ENCODE measurements at regions not wholly inside any gene's neighbourhood (a gene's known extent, or its start where the extent isn't known, plus 50 kb on each side); places are given as distances from the start of the nearest gene placed in this dataset.

DNA sequence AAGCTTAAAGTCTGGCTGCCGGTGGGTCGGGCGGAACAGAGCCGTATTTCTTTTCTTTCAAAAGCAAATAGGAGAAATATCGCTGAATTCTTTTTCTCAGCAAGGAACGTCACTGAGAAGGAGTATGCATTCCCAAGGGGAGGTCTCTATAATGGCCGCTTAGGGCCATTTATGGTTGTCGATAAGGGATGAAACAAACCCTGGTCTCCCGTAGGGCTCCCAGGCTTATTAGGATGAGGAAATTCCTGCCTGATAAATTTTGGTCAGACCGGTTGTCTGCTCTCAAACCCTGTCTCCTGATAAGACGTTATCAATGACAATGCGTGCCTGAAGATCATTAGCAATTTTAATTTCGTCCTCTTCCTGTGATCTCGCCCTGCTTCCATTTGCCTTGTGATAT lies 227.7 kb upstream of the ZEB2 start (continued):
- no peak for TF ChIP-seq ZNF462 (CRISPR knock-in tag; IDR thresholded peaks at IDR 0.05)

DNA sequence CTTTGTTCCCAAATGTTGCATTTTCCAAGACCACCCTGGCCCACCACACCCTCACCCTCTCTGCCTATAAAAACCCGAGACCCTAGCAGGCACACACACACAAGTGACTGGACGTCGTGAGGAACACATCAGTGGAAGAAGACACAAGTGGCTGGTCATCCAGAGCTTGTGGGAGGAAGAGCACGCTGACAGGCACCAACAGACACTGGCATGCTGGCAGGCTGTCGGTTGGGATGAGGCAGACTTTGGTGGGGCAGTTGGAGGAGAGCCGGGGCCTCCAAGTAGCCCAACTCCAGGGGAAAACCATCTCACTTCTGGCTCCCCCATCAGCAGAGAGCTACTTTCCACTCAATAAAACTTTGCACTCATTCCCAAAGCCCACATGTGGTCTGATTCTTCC lies 225.5 kb upstream of the ZEB2 start:
- Mint-ChIP-seq H3K36me3 (ENCODE audit: low read depth) (peaks cover 39% of the 10 kb centered on the region), H3K27ac (no peak overlapping the region), H3K9me3 (peaks cover 53% of the 10 kb centered on the region), H3K4me1 (no peaks in the 10 kb centered on the region; the same call in 2 of the 3 replicates), H3K4me3 (no peak overlapping the region), H3K27me3 (ENCODE audit: insufficient read depth, low read depth, poor library complexity) (no peaks in the 10 kb centered on the region)
- no peaks in the 10 kb centered on the region for H3K79me2 ChIP-seq (replicated peaks; ENCODE audit: insufficient read depth)
- H3K4me2 ChIP-seq: no peak overlapping the region
- no peaks in the 10 kb centered on the region for H3K27me3 ChIP-seq (ENCODE audit: insufficient read depth)
- no peak overlapping the region for H3K4me3 ChIP-seq
- H3K4me1 ChIP-seq (ENCODE audit: insufficient read depth): no peaks in the 10 kb centered on the region
- DNase-seq (ENCODE audit: low spot score) (no peak), ATAC-seq (no peak)
- H3F3A ChIP-seq (replicated peaks; ENCODE audit: low read depth): no peaks in the 10 kb centered on the region
- H3K36me3 ChIP-seq (ENCODE audit: insufficient read depth): peaks cover 11% of the 10 kb centered on the region
- H3K27ac ChIP-seq (ENCODE audit: low read depth): no peak overlapping the region
- 0 out of 2 replicates have a peak, but pooled peaks cover 3% of the 10 kb centered on the region for H3K9me2 ChIP-seq (ENCODE audit: insufficient read depth)
- no peaks in the 10 kb centered on the region for H4K20me1 ChIP-seq (replicated peaks; ENCODE audit: insufficient read depth)
- no peak overlapping the region for H2AFZ ChIP-seq
- TF ChIP-seq ZNF114 (CRISPR knock-in tag; IDR thresholded peaks at IDR 0.05): no peak
- TF ChIP-seq, protein P1, sequence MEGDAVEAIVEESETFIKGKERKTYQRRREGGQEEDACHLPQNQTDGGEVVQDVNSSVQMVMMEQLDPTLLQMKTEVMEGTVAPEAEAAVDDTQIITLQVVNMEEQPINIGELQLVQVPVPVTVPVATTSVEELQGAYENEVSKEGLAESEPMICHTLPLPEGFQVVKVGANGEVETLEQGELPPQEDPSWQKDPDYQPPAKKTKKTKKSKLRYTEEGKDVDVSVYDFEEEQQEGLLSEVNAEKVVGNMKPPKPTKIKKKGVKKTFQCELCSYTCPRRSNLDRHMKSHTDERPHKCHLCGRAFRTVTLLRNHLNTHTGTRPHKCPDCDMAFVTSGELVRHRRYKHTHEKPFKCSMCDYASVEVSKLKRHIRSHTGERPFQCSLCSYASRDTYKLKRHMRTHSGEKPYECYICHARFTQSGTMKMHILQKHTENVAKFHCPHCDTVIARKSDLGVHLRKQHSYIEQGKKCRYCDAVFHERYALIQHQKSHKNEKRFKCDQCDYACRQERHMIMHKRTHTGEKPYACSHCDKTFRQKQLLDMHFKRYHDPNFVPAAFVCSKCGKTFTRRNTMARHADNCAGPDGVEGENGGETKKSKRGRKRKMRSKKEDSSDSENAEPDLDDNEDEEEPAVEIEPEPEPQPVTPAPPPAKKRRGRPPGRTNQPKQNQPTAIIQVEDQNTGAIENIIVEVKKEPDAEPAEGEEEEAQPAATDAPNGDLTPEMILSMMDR (conservative IDR thresholded peaks at IDR 0.05; ENCODE audit: low read depth in 2 of 2): no peak
- TF ChIP-seq JUNB (IDR thresholded peaks at IDR 0.05; ENCODE audit: unreplicated experiment): no peak
- no peak for TF ChIP-seq STAT1 (IDR thresholded peaks at IDR 0.05; ENCODE audit: unreplicated experiment)
- no peak for TF ChIP-seq EZH2 (IDR thresholded peaks at IDR 0.05; ENCODE audit: low read depth, unreplicated experiment)
- no peak for TF ChIP-seq NANOG (IDR thresholded peaks at IDR 0.05; ENCODE audit: borderline replicate concordance)
- no peak for TF ChIP-seq ZNF331 (CRISPR knock-in tag; IDR thresholded peaks at IDR 0.05; ENCODE audit: low read depth)
- TF ChIP-seq CREB1 (CRISPR knock-in tag; IDR thresholded peaks at IDR 0.05; ENCODE audit: low read depth): no peak
- TF ChIP-seq ETS1 (IDR thresholded peaks at IDR 0.05): no peak
- TF ChIP-seq, protein P2, sequence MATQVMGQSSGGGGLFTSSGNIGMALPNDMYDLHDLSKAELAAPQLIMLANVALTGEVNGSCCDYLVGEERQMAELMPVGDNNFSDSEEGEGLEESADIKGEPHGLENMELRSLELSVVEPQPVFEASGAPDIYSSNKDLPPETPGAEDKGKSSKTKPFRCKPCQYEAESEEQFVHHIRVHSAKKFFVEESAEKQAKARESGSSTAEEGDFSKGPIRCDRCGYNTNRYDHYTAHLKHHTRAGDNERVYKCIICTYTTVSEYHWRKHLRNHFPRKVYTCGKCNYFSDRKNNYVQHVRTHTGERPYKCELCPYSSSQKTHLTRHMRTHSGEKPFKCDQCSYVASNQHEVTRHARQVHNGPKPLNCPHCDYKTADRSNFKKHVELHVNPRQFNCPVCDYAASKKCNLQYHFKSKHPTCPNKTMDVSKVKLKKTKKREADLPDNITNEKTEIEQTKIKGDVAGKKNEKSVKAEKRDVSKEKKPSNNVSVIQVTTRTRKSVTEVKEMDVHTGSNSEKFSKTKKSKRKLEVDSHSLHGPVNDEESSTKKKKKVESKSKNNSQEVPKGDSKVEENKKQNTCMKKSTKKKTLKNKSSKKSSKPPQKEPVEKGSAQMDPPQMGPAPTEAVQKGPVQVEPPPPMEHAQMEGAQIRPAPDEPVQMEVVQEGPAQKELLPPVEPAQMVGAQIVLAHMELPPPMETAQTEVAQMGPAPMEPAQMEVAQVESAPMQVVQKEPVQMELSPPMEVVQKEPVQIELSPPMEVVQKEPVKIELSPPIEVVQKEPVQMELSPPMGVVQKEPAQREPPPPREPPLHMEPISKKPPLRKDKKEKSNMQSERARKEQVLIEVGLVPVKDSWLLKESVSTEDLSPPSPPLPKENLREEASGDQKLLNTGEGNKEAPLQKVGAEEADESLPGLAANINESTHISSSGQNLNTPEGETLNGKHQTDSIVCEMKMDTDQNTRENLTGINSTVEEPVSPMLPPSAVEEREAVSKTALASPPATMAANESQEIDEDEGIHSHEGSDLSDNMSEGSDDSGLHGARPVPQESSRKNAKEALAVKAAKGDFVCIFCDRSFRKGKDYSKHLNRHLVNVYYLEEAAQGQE (IDR thresholded peaks at IDR 0.05; ENCODE audit: unreplicated experiment): no peak
- TF ChIP-seq EZH2phosphoT487 (IDR thresholded peaks at IDR 0.05; ENCODE audit: unreplicated experiment): no peak
- no peak for TF ChIP-seq POLR2AphosphoS5 (IDR thresholded peaks at IDR 0.05; ENCODE audit: low read depth)

Measured in GM23338 (cell line).